H1 (cell line): ENCODE measurements at regions not wholly inside any gene's neighbourhood (a gene's known extent, or its start where the extent isn't known, plus 50 kb on each side); places are given as distances from the start of the nearest gene placed in this dataset.

ENCODE experiments used
- CTCF ChIA-PET: fragments of 300-600 bp; sonication (Branson Sonifier 250); formaldehyde crosslinking; loops from one replicate; lab custom pipeline; 2021; ENCODE audit not compliant: partially characterized antibody; lab: Charles Lee
- POLR2A ChIA-PET: fragments of 300-600 bp; sonication (Branson Sonifier 250); formaldehyde crosslinking; loops from one replicate; lab custom pipeline; 2021; ENCODE audit warnings: inconsistent platforms; ENCODE audit not compliant: partially characterized antibody; lab: Charles Lee
- DNase-seq, 2 experiments: peaks; one replicate each; pipeline versions ENCODE4 v3.0.0 to v3.0.0-alpha.2; 2010 to 2022; ENCODE audit warnings: low spot score in 2 of 2, low read depth in 1 of 2, mixed read lengths in 1 of 2
- FAIRE-seq: peaks from 2 replicates; lab custom pipeline; 2011; peaks lifted over from hg19 to GRCh38; lab: Jason Lieb, UNC
- H2AFZ ChIP-seq: 2 replicates; pipeline ENCODE4 v1.8.1; 2012; ENCODE audit warnings: low read length, inconsistent platforms
- H2AK5ac ChIP-seq: 2 replicates; pipeline ENCODE4 v1.6.1; 2013; ENCODE audit warnings: low read depth, low read length
- H2BK120ac ChIP-seq: replicated peaks from 2 replicates; pipeline ENCODE3; 2013; ENCODE audit warnings: low read depth, low read length, inconsistent platforms
- H2BK12ac ChIP-seq: 2 replicates; pipeline ENCODE4 v1.6.1; 2013; ENCODE audit warnings: low read depth, low read length
- H2BK15ac ChIP-seq: 2 replicates; pipeline ENCODE4 v1.6.1; 2013; ENCODE audit warnings: low read length
- H2BK20ac ChIP-seq: 2 replicates; pipeline ENCODE4 v1.6.1; 2013; ENCODE audit warnings: low read length
- H2BK5ac ChIP-seq: 2 replicates; pipeline ENCODE4 v1.6.1; 2013; ENCODE audit warnings: low read depth, low read length
- H3K14ac ChIP-seq: 2 replicates; pipeline ENCODE4 v1.6.1; 2013; ENCODE audit warnings: inconsistent platforms; ENCODE audit not compliant: insufficient read length
- H3K18ac ChIP-seq: 2 replicates; pipeline ENCODE4 v1.6.1; 2013; ENCODE audit warnings: low read length; ENCODE audit errors: extremely low read depth
- H3K23ac ChIP-seq: 2 replicates; pipeline ENCODE4 v1.6.1; 2013; ENCODE audit warnings: inconsistent platforms; ENCODE audit not compliant: insufficient read length
- H3K23me2 ChIP-seq: 2 replicates; pipeline ENCODE4 v1.6.1; 2013; ENCODE audit warnings: low read depth, low read length
- H3K27ac ChIP-seq: 2 replicates; pipeline ENCODE4 v1.6.1; 2011; ENCODE audit warnings: low read depth, low read length, inconsistent platforms
- H3K27me3 ChIP-seq, 4 experiments: replicated peaks in 1 of 4; 1 replicate in 1 of 4; 2 replicates in 3 of 4; pipeline versions ENCODE4 v1.6.1 to v1.8.1; 2011 to 2013; ENCODE audit warnings: low read length in 3 of 4, mild to moderate bottlenecking in 3 of 4, inconsistent platforms in 2 of 4, mixed read lengths in 2 of 4, moderate library complexity in 1 of 4; ENCODE audit not compliant: control insufficient read depth in 3 of 4, insufficient read depth in 3 of 4; ENCODE audit errors: extremely low read depth in 1 of 4
- H3K36me3 ChIP-seq, 4 experiments: 2 replicates each; pipeline versions ENCODE4 v1.6.1 to v1.8.1; 2011 to 2013; ENCODE audit warnings: mild to moderate bottlenecking in 4 of 4, low read length in 3 of 4, moderate library complexity in 2 of 4, control low read depth in 1 of 4, inconsistent platforms in 1 of 4; ENCODE audit not compliant: insufficient read depth in 4 of 4, control insufficient read depth in 2 of 4
- H3K4ac ChIP-seq: replicated peaks from 2 replicates; pipeline ENCODE3; 2013; ENCODE audit warnings: low read length, low read depth, mixed read lengths, inconsistent platforms; ENCODE audit not compliant: insufficient read length
- H3K4me1 ChIP-seq, 4 experiments: replicated peaks in 1 of 4; 1 replicate in 1 of 4; 2 replicates in 3 of 4; pipeline versions ENCODE4 v1.6.1 to v1.8.1; 2011 to 2013; ENCODE audit warnings: low read length in 3 of 4, inconsistent platforms in 2 of 4, mixed read lengths in 1 of 4; ENCODE audit not compliant: insufficient read depth in 4 of 4, control insufficient read depth in 3 of 4
- H3K4me2 ChIP-seq, 2 experiments: 2 replicates each; pipeline versions ENCODE4 v1.6.1 to v1.8.1; 2011 to 2013; ENCODE audit warnings: low read depth in 2 of 2, low read length in 2 of 2, control low read depth in 1 of 2, inconsistent platforms in 1 of 2, mild to moderate bottlenecking in 1 of 2; ENCODE audit not compliant: insufficient read depth in 1 of 2
- H3K4me3 ChIP-seq, 4 experiments: fragments of 200-600, 300-600 bp in 1 of 4; sonication (generic), shearing (Covaris generic), sonication (Bioruptor Twin) in 1 of 4; 2 replicates each; pipeline versions ENCODE4 v1.5.1 to v1.8.1; 2011 to 2016; ENCODE audit warnings: low read length in 4 of 4, low read depth in 3 of 4, control low read depth in 2 of 4, inconsistent platforms in 2 of 4, mild to moderate bottlenecking in 2 of 4, mixed read lengths in 1 of 4, moderate library complexity in 1 of 4; ENCODE audit not compliant: insufficient read depth in 2 of 4; ENCODE audit errors: extremely low read depth in 1 of 4
- H3K56ac ChIP-seq: replicated peaks from 2 replicates; pipeline ENCODE3; 2013; ENCODE audit warnings: low read depth, mild to moderate bottlenecking, mixed read lengths, low read length, inconsistent platforms; ENCODE audit not compliant: insufficient read length
- H3K79me1 ChIP-seq: 2 replicates; pipeline ENCODE4 v1.6.1; 2013; ENCODE audit warnings: low read depth, low read length, control low read depth
- H3K79me2 ChIP-seq, 2 experiments: 2 replicates each; pipeline versions ENCODE4 v1.6.1 to v1.8.1; 2012 to 2013; ENCODE audit warnings: low read length in 2 of 2, mild to moderate bottlenecking in 2 of 2, inconsistent platforms in 1 of 2; ENCODE audit not compliant: insufficient read depth in 2 of 2, control insufficient read depth in 1 of 2
- H3K9ac ChIP-seq, 4 experiments: replicated peaks in 1 of 4; 1 replicate in 1 of 4; 2 replicates in 3 of 4; pipeline versions ENCODE4 v1.6.1 to v1.8.1; 2011 to 2013; ENCODE audit warnings: low read depth in 3 of 4, low read length in 3 of 4, control low read depth in 2 of 4, mild to moderate bottlenecking in 2 of 4, moderate library complexity in 2 of 4, inconsistent platforms in 1 of 4; ENCODE audit errors: extremely low read depth in 1 of 4
- H3K9me3 ChIP-seq, 2 experiments: 2 replicates each; pipeline versions ENCODE4 v1.6.1 to v1.8.1; 2012 to 2013; ENCODE audit warnings: mild to moderate bottlenecking in 2 of 2, moderate library complexity in 2 of 2, control low read depth in 1 of 2, inconsistent platforms in 1 of 2, low read depth in 1 of 2, low read length in 1 of 2, mixed read lengths in 1 of 2; ENCODE audit not compliant: insufficient read depth in 2 of 2
- H4K20me1 ChIP-seq, 2 experiments: replicated peaks in 1 of 2; 2 replicates each; pipeline versions ENCODE3 to v1.8.1; 2011 to 2013; ENCODE audit warnings: inconsistent platforms in 2 of 2, low read length in 2 of 2, mild to moderate bottlenecking in 1 of 2; ENCODE audit not compliant: insufficient read depth in 2 of 2, control insufficient read depth in 1 of 2
- H4K5ac ChIP-seq: 2 replicates; pipeline ENCODE4 v1.6.1; 2013; ENCODE audit warnings: low read length, low read depth, mixed read lengths, inconsistent platforms; ENCODE audit not compliant: insufficient read length
- H4K8ac ChIP-seq: 2 replicates; pipeline ENCODE4 v1.8.0; 2013; ENCODE audit warnings: mild to moderate bottlenecking, moderate library complexity, low read length, inconsistent platforms; ENCODE audit not compliant: insufficient read depth; ENCODE audit errors: extremely low read depth
- H4K91ac ChIP-seq: replicated peaks from 2 replicates; pipeline ENCODE3; 2013; ENCODE audit warnings: low read length, mixed read lengths, inconsistent platforms; ENCODE audit not compliant: insufficient read length
- EP300 ChIP-seq, 2 experiments: IDR thresholded peaks; 1 replicate in 1 of 2; 2 replicates in 1 of 2; pipeline ENCODE4 v1.6.1; 2011 to 2012; ENCODE audit warnings: low read depth in 2 of 2, low read length in 2 of 2, mild to moderate bottlenecking in 2 of 2, borderline replicate concordance in 1 of 2, inconsistent platforms in 1 of 2, moderate library complexity in 1 of 2
- GTF2F1 ChIP-seq: IDR thresholded peaks from 2 replicates; pipeline ENCODE4 v1.6.1; 2012; ENCODE audit warnings: low read depth, low read length, improper control_type of control experiment, borderline replicate concordance
- JUND ChIP-seq: IDR thresholded peaks from 2 replicates; pipeline ENCODE4 v1.6.1; 2011; ENCODE audit warnings: mild to moderate bottlenecking, improper control_type of control experiment, low read length
- PHF8 ChIP-seq: fragments of 200-600 bp; sonication (generic); conservative IDR thresholded peaks from 2 replicates; pipeline ENCODE4 v1.7.1; 2012; ENCODE audit warnings: low read depth, mild to moderate bottlenecking, inconsistent platforms, low read length, moderate library complexity
- POU5F1 ChIP-seq: IDR thresholded peaks from 2 replicates; pipeline ENCODE4 v1.6.1; 2011; ENCODE audit warnings: low read depth, mild to moderate bottlenecking, low read length, moderate library complexity
- RNF2 ChIP-seq: fragments of 200-900, 300-1000 bp; sonication (generic); IDR thresholded peaks from 2 replicates; pipeline ENCODE4 v1.7.1; 2016; ENCODE audit warnings: borderline replicate concordance, low read depth, mild to moderate bottlenecking, antibody characterized with exemption, low read length; ENCODE audit not compliant: poor library complexity, severe bottlenecking; ENCODE audit errors: missing control alignments
- SP1 ChIP-seq: IDR thresholded peaks from 2 replicates; pipeline ENCODE4 v1.6.1; 2011; ENCODE audit warnings: low read depth, low read length
- WGBS, 2 experiments: shearing (Covaris generic) in 1 of 2; methylation state at CpG; one replicate each; pipeline versions ENCODE4 v1.1.6 to v1.1.7; 2013 to 2015; ENCODE audit warnings: low lambda C conversion rate in 2 of 2, mixed read lengths in 2 of 2, inconsistent platforms in 1 of 2, low coverage in 1 of 2, missing lambda C conversion rate in 1 of 2; ENCODE audit not compliant: insufficient replicate concordance in 2 of 2, insufficient coverage in 1 of 2, insufficient read length in 1 of 2; ENCODE audit errors: extremely low coverage in 1 of 2, missing lambda C conversion rate in 1 of 2; 5-methylcytosine and 5-hydroxymethylcytosine counted together
- TF ChIP-seq, protein P1 (sequence below): IDR thresholded peaks from 2 replicates; pipeline ENCODE4 v1.6.1; 2012; ENCODE audit warnings: inconsistent platforms
- TF ChIP-seq, protein P2 (sequence below), 3 experiments: IDR thresholded peaks; 1 replicate in 2 of 3; 2 replicates in 1 of 3; pipeline versions ENCODE4 v1.5.1 to v1.6.1; 2011; ENCODE audit warnings: low read length in 3 of 3, mild to moderate bottlenecking in 3 of 3, inconsistent platforms in 2 of 3, low read depth in 1 of 3, moderate library complexity in 1 of 3; ENCODE audit not compliant: insufficient read depth in 1 of 3; ENCODE audit errors: control extremely low read depth in 1 of 3

DNA sequence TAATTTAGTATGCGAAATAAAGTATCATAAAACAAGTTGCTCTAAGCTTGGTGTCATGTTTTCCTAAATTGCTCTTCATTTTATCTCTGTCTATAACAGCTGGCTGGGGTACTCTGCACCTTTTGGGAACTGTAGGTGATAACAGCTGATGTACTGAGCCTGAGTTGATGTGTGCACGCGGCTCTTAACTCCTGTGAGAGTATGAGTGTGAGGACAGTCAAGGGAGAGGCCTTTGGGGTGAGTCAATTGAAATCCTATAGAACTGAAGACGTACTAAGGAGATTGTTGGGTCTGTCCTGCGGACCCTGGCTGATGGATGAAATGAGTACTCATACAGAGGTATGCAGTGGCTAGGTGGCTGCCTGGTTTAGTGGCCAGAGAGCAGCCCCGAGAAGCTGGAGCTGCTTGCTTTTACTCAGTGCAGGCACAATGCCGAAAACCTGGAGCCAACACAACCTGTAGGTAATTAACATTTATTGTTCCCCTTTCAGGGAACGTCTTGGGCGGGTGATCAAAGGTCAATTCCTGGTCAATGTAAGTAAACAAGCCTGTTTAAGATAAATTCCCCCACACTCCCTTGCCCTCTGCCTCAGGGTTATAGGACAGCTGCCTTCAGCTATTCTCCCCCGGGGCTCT, 188.5 kb downstream of the PRDM2 start:
- H2BK120ac ChIP-seq = no peak overlapping the region
- no peak overlapping the region for H4K91ac ChIP-seq
- no peak overlapping the region for H3K27ac ChIP-seq
- no peak overlapping the region for H3K4me2 ChIP-seq
- no peak overlapping the region for H3K18ac ChIP-seq
- POLR2A ChIA-PET = no interaction called here
- H3K27me3 ChIP-seq = peaks cover 19 to 32% (median 21%) of the 10 kb centered on the region in 4 experiments
- CTCF ChIA-PET = interaction anchor here (1.0 kb wide), 1 partner anchor 60 kb away, joined by 3 read pairs; no protein-coding TSS in a partner anchor
- H3K4ac ChIP-seq = no peak overlapping the region
- H4K8ac ChIP-seq = no peak overlapping the region
- no peak overlapping the region for H3K9ac ChIP-seq
- peaks cover 0 to 1% (median under 1%) of the 10 kb centered on the region in 4 experiments; a peak in 2 of 7 replicates for H3K4me1 ChIP-seq
- no peaks in the 10 kb centered on the region for H3K9me3 ChIP-seq
- no peak for FAIRE-seq
- H3K14ac ChIP-seq = no peak overlapping the region
- no peak overlapping the region for H2BK5ac ChIP-seq
- no peak overlapping the region for H2BK20ac ChIP-seq
- H3K79me2 ChIP-seq = no peaks in the 10 kb centered on the region
- no peak overlapping the region for H3K56ac ChIP-seq
- H3K36me3 ChIP-seq = peaks cover 0 to 3% (median 0%) of the 10 kb centered on the region in 4 experiments; a peak in 1 of 8 replicates
- no peak overlapping the region for H4K5ac ChIP-seq
- 84% methylated on average over 10 of the region's 10 CpGs; no CpG with 5 or more reads in 1 of the 2 experiments for WGBS, 2 experiments
- DNase-seq = no peak
- H2AK5ac ChIP-seq = no peak overlapping the region
- H2BK15ac ChIP-seq = no peak overlapping the region
- no peak overlapping the region for H3K4me3 ChIP-seq
- no peak overlapping the region for H2AFZ ChIP-seq
- H2BK12ac ChIP-seq = no peak overlapping the region
- H3K23me2 ChIP-seq = peaks cover 10% of the 10 kb centered on the region
- H3K23ac ChIP-seq = no peak overlapping the region
- H3K79me1 ChIP-seq = no peaks in the 10 kb centered on the region
- peaks cover 0 to 2% of the 10 kb centered on the region in 2 experiments for H4K20me1 ChIP-seq
- TF ChIP-seq PHF8 (no peak), JUND (no peak), GTF2F1 (no peak), RNF2 (no peak), POU5F1 (no peak), EP300 (IDR thresholded peaks at IDR 0.05; ENCODE audit: borderline replicate concordance in 1 of 2, low read depth in 2 of 2, low read length in 2 of 2) (no peak), SP1 (no peak)
- TF ChIP-seq, protein P1, sequence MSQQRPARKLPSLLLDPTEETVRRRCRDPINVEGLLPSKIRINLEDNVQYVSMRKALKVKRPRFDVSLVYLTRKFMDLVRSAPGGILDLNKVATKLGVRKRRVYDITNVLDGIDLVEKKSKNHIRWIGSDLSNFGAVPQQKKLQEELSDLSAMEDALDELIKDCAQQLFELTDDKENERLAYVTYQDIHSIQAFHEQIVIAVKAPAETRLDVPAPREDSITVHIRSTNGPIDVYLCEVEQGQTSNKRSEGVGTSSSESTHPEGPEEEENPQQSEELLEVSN = no peak
- TF ChIP-seq, protein P2, sequence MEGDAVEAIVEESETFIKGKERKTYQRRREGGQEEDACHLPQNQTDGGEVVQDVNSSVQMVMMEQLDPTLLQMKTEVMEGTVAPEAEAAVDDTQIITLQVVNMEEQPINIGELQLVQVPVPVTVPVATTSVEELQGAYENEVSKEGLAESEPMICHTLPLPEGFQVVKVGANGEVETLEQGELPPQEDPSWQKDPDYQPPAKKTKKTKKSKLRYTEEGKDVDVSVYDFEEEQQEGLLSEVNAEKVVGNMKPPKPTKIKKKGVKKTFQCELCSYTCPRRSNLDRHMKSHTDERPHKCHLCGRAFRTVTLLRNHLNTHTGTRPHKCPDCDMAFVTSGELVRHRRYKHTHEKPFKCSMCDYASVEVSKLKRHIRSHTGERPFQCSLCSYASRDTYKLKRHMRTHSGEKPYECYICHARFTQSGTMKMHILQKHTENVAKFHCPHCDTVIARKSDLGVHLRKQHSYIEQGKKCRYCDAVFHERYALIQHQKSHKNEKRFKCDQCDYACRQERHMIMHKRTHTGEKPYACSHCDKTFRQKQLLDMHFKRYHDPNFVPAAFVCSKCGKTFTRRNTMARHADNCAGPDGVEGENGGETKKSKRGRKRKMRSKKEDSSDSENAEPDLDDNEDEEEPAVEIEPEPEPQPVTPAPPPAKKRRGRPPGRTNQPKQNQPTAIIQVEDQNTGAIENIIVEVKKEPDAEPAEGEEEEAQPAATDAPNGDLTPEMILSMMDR (IDR thresholded peaks at IDR 0.05; ENCODE audit: control extremely low read depth in 1 of 3, insufficient read depth in 1 of 3, low read depth in 1 of 3, low read length in 3 of 3) = no peak
